ENCODE measurements at regions not wholly inside any gene's neighbourhood (a gene's known extent, or its start where the extent isn't known, plus 50 kb on each side); places are given as distances from the start of the nearest gene placed in this dataset.

DNA sequence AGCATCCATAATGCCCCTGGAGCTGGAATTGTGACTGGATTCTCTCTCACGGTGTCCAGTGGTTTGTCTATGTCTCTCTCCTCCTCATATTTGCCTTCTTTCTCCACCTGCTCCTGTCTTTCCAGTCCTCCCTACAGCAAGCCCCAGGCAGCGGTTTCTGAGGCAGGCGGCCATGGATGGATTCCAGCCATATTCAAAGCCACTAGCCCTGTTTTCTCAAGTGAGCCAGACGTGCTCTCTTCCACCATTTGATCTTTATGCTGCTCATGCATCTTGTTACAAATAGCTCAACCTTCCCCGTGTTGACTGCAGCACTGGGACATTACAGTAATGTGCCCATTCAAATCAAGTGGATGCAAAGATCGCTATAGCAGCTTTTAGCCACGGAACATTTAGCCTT is 387.2 kb upstream of the PODXL start:
- H3K27me3 Mint-ChIP-seq (ENCODE audit: low read depth): peaks cover 35% of the 10 kb centered on the region
- no peak overlapping the region for H3K4me3 Mint-ChIP-seq
- peaks cover 4% of the 10 kb centered on the region; the same call in 1 of the 2 replicates for H3K4me1 Mint-ChIP-seq
- peaks cover 12% of the 10 kb centered on the region for H3K9me3 Mint-ChIP-seq
- TF ChIP-seq NFATC4 (CRISPR knock-in tag; IDR thresholded peaks at IDR 0.05) (no peak), NFE2L1 (CRISPR knock-in tag; IDR thresholded peaks at IDR 0.05) (no peak), GRHL2 (CRISPR knock-in tag; IDR thresholded peaks at IDR 0.05; ENCODE audit: insufficient replicate concordance, severe bottlenecking) (no peak), ZNF671 (CRISPR knock-in tag; IDR thresholded peaks at IDR 0.05) (no peak), TEAD1 (CRISPR knock-in tag; IDR thresholded peaks at IDR 0.05) (no peak), CBFB (CRISPR knock-in tag; IDR thresholded peaks at IDR 0.05; ENCODE audit: low read depth) (no peak), PRRX2 (CRISPR knock-in tag; IDR thresholded peaks at IDR 0.05) (no peak), ELF4 (CRISPR knock-in tag; IDR thresholded peaks at IDR 0.05; ENCODE audit: low read depth) (no peak), ZNF232 (CRISPR knock-in tag; IDR thresholded peaks at IDR 0.05) (no peak), TP53 (CRISPR knock-in tag; IDR thresholded peaks at IDR 0.05) (no peak)
- TF ChIP-seq, protein P1, sequence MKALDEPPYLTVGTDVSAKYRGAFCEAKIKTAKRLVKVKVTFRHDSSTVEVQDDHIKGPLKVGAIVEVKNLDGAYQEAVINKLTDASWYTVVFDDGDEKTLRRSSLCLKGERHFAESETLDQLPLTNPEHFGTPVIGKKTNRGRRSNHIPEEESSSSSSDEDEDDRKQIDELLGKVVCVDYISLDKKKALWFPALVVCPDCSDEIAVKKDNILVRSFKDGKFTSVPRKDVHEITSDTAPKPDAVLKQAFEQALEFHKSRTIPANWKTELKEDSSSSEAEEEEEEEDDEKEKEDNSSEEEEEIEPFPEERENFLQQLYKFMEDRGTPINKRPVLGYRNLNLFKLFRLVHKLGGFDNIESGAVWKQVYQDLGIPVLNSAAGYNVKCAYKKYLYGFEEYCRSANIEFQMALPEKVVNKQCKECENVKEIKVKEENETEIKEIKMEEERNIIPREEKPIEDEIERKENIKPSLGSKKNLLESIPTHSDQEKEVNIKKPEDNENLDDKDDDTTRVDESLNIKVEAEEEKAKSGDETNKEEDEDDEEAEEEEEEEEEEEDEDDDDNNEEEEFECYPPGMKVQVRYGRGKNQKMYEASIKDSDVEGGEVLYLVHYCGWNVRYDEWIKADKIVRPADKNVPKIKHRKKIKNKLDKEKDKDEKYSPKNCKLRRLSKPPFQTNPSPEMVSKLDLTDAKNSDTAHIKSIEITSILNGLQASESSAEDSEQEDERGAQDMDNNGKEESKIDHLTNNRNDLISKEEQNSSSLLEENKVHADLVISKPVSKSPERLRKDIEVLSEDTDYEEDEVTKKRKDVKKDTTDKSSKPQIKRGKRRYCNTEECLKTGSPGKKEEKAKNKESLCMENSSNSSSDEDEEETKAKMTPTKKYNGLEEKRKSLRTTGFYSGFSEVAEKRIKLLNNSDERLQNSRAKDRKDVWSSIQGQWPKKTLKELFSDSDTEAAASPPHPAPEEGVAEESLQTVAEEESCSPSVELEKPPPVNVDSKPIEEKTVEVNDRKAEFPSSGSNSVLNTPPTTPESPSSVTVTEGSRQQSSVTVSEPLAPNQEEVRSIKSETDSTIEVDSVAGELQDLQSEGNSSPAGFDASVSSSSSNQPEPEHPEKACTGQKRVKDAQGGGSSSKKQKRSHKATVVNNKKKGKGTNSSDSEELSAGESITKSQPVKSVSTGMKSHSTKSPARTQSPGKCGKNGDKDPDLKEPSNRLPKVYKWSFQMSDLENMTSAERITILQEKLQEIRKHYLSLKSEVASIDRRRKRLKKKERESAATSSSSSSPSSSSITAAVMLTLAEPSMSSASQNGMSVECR (CRISPR knock-in tag; IDR thresholded peaks at IDR 0.05; ENCODE audit: borderline replicate concordance): no peak
- ChIA-PET CTCF (interaction anchor here (1.3 to 2.0 kb wide), 2 partner anchors 84 to 254 kb away, joined by 5 to 10 read pairs; no protein-coding TSS in a partner anchor), POLR2A (interaction anchor here (0.5 kb wide), 1 partner anchor 229 kb away, joined by 3 read pairs; no protein-coding TSS in a partner anchor)
- ATAC-seq (no peak), DNase-seq (ENCODE audit: low spot score) (no peak)
- no peak overlapping the region for H3K27ac Mint-ChIP-seq
- no peaks in the 10 kb centered on the region for H3K36me3 Mint-ChIP-seq

DNA sequence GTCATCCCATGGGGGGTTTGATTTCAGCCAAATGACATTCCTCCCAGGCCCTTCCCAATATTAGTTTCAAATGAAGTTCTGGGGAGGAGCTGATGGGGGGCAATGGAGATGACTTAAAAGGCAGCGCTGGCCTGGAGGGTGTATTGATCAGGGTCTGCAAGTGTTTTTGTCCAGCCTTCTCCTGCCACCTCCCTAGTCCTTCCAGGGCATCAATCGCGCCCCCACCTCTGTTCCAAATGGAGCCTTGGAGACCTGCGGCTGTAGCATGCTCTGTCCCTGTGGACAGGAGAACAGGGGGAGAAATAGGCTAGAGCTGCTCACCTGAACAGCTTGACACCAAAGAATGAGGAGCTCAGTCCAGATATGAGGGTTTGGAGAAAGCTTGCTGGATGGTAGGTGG is 386.8 kb upstream of the PODXL start:
- peaks cover 35% of the 10 kb centered on the region for H3K27me3 Mint-ChIP-seq (ENCODE audit: low read depth)
- POLR2A ChIA-PET: no interaction called here
- no peak for ATAC-seq

DNA sequence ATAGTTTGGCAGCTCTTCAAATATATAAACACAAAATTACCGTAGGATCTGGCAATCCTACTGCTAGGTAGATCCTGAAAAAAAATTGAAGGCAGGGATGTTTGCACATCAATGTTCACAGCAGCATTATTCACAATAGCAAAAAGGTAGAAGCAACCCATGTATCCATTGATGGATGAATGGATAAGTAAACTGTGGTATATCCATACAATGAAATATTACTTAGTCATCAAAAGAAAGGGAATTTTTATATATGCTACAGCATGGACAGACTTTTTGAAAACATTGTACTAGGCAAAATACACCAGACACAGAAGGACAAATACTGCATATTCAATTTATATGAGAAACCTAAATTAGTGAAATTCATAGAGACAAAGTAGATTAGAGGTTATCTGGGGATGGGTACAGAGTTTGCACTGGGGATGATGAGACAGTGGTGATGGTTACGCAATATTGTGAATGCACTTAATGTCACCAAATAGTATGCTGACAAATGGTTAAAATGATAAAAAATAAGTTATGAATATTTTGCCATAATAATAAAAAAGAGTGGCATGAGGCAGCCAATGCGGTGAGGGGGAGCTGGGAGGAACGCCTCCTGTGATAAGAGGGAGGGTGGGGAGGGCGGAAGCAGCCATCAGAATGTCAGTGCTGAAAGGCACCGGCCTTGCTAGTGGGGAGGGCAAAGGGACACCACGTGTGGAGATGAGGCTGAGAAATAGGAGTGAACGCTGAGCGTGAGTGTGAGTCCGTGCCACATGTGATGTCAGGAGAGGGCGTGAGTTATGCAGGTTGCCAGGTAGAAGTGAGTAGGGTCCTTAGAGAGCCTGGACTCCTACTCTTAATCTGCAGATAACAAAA is 386.1 kb upstream of the PODXL start:
- Mint-ChIP-seq H3K4me1 (0 out of 2 replicates have a peak, but pooled peaks cover 2% of the 10 kb centered on the region), H3K27me3 (ENCODE audit: low read depth) (peaks cover 35% of the 10 kb centered on the region), H3K36me3 (no peaks in the 10 kb centered on the region), H3K27ac (no peak overlapping the region), H3K4me3 (no peak overlapping the region), H3K9me3 (peaks cover 12% of the 10 kb centered on the region)
- DNase-seq (ENCODE audit: low spot score): no peak
- ATAC-seq: no peak
- TF ChIP-seq SP1 (CRISPR knock-in tag; conservative IDR thresholded peaks at IDR 0.05): no peak
- no peak for TF ChIP-seq MXD4 (CRISPR knock-in tag; IDR thresholded peaks at IDR 0.05; ENCODE audit: borderline replicate concordance)
- TF ChIP-seq ZNF121 (CRISPR knock-in tag; IDR thresholded peaks at IDR 0.05): no peak
- TF ChIP-seq ZNF671 (CRISPR knock-in tag; IDR thresholded peaks at IDR 0.05): no peak
- no peak for TF ChIP-seq HMGA2 (CRISPR knock-in tag; IDR thresholded peaks at IDR 0.05)
- TF ChIP-seq, protein P2, sequence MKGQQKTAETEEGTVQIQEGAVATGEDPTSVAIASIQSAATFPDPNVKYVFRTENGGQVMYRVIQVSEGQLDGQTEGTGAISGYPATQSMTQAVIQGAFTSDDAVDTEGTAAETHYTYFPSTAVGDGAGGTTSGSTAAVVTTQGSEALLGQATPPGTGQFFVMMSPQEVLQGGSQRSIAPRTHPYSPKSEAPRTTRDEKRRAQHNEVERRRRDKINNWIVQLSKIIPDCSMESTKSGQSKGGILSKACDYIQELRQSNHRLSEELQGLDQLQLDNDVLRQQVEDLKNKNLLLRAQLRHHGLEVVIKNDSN (CRISPR knock-in tag; IDR thresholded peaks at IDR 0.05): no peak
- no peak for TF ChIP-seq FOXK1 (CRISPR knock-in tag; IDR thresholded peaks at IDR 0.05)
- TF ChIP-seq NFYB (CRISPR knock-in tag; conservative IDR thresholded peaks at IDR 0.05; ENCODE audit: low read depth): no peak
- TF ChIP-seq, protein P1 (CRISPR knock-in tag; IDR thresholded peaks at IDR 0.05; ENCODE audit: borderline replicate concordance): no peak
- ChIA-PET POLR2A (no interaction called here), CTCF (interaction anchor here (1.3 to 2.0 kb wide), 3 partner anchors 83 to 253 kb away, joined by 5 to 10 read pairs (median 5); no protein-coding TSS in a partner anchor)

More for the DNA sequence above, 386.8 kb upstream of the PODXL start:
- Mint-ChIP-seq H3K27ac (no peak overlapping the region), H3K36me3 (no peaks in the 10 kb centered on the region), H3K4me1 (0 out of 2 replicates have a peak, but pooled peaks cover 2% of the 10 kb centered on the region), H3K4me3 (no peak overlapping the region), H3K9me3 (peaks cover 12% of the 10 kb centered on the region)
- no peak for DNase-seq (ENCODE audit: low spot score)
- TF ChIP-seq ESRRA (CRISPR knock-in tag; IDR thresholded peaks at IDR 0.05; ENCODE audit: borderline replicate concordance): no peak
- CTCF ChIA-PET: interaction anchor here (1.3 to 2.0 kb wide), 2 partner anchors 84 to 254 kb away, joined by 5 to 10 read pairs; no protein-coding TSS in a partner anchor
